T-helper 1 cell (primary cell): ENCODE measurements at regions not wholly inside any gene's neighbourhood (a gene's known extent, or its start where the extent isn't known, plus 50 kb on each side); places are given as distances from the start of the nearest gene placed in this dataset.
"Not testable (repeated sequence)": the region's sequence is repeated elsewhere in the genome, so short reads cannot be mapped to it uniquely, and the experiment has no call there.

Source experiments
- DNase-seq, 5 donors: peaks; one replicate each; pipeline ENCODE4 v3.0.0-alpha.2; 2012 to 2020

DNA sequence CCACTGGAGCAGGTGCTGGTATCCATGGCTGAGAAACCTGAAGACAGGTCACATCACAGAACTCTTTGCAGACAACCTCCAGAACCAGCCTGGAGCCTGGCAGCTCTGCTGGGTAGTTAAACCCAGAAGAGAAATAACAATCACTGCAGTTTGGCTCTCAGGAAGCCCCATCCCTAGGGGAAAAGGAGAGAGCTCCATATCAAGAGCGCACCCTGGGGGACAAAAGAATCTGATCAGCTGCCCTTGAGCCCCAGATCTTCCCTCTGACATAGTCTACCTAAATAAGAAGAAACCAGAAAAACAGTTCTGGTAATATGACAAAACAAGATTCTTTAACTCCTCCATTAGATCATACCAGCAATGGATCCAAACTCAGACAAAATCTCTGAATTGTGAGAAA, 823.2 kb upstream of the FRG1 start:
- DNase-seq: no peak

DNA sequence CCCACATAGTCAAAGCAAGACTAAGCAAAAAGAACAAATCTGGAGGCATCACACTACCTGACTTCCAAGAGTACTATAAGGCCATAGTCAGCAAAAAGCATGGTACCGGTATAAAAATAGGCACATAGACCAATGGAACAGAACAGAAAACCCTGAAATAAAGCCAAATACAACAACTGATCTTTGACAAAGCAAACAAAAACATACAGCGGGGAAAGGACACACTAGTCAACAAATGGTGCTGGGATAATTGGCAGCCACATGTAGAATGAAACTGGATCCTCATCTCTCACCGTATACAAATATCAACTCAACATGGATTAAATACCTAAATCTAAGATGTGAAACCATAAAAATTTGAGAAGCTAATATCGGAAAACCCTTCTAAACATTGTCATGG, 819.3 kb upstream of the FRG1 start:
- no peak for DNase-seq

DNA sequence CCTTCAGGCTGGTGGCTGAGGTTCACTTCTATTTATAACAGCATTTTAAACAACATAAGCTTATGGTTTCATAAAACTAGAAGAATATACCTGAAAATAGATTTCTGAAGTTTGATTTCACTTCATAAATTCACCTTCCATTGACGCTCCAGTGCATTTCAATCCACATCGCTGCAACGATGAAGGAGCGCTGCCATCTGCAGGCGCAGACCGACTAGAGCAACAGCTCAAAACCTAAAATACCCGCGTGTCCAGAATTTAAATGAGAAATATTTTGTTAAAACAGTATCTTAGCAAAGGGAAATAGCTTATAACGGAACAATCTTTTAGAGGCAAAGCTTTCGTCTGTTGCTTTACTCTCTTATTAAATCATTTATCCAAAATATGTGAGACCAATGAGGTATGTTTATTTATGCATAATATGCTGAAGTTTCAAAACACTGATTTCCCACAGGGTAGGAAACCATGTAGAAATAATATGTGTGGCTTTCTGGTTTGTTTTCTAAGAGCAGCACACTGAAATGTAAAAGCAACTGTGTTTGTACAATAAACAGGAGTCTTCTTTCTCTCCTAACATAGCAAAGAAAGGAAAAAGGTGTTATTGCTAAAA, 816.4 kb upstream of the FRG1 start:
- DNase-seq: no peak

DNA sequence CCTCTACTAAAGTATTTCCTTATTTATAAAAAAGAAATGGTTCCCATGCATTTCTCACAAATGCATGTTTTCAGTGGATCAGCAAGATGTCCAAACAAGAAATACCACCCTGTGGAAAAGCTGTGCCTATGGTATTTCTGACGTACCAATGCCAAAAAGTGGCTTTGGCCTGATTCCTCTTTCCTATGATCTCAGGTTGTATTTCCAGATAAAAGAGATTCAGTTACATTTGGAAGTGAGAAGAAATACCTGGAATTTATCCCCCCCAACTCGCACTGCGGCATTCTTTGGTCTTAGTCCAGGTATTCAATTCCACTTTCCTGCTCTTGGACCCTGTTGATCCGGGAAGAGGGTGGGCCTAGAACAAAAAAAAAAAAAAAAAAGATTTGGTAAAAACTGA, 815.9 kb upstream of the FRG1 start:
- no peak for DNase-seq

DNA sequence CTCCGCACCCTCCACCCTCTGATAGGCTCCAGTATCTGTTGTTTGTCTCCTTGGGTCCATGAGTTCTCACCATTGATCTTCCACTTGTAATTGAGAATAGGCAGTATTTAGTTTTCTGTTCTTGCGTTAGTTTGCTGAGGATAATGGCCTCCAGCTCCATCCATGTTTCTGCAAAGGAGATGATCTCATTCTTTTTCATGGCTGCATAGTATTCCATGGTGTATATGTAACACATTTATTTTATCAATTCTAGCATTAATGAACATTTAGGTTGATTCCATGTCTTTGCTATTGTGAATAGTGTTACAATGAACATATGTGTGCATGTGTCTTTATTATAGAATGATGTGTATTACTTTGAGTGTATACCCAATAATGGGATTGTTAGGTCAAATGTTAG, 814.6 kb upstream of the FRG1 start:
- no peak for DNase-seq

DNA sequence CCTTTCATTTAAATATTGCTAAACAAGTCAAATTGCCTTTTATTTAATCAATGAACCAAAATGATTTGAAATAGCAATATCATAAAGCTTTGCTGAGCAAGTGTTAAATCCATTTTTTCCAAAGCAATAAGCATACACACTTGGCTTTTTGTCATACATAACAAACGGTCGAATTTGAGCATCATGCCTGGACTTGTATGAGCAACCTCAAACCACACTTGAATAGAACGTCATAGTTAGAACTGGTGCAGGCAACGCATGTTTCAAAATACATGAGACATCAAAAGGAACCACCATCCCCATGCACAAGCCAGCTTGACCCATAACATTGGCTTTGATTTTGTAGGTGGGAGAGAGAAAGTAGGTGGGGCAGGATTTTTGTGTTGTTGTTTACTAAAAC, 812.3 kb upstream of the FRG1 start:
- no peak for DNase-seq

DNA sequence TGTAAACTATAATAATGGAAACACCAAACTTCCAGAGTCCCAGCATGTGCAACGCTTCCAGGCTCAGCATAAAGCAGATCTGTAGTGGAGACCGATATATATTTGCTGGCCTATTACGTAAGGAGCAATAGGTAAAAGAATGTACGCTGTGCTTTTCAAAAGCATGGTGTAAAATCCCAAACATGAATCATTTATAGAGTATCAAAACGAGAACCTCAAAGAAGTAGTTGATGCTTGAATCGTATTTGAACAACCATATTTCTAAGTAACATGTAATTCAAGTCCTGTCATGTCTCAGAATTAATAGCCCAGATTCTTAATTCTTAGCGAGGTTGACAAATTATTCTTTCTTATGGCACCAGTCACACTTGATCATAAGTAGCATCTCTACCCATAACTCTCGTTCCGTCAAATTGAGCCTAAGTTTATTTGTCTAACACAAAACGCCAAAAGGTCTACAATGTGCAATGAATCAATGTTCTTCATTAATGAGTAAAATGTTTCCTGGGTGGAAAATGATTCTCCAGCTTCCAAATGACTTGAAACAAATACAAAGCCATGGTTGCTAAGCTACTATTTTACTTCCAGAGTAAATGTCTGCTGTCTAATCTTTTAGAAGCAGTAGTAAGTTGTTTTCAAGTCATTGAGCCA, 811.5 kb upstream of the FRG1 start:
- DNase-seq: no peak

DNA sequence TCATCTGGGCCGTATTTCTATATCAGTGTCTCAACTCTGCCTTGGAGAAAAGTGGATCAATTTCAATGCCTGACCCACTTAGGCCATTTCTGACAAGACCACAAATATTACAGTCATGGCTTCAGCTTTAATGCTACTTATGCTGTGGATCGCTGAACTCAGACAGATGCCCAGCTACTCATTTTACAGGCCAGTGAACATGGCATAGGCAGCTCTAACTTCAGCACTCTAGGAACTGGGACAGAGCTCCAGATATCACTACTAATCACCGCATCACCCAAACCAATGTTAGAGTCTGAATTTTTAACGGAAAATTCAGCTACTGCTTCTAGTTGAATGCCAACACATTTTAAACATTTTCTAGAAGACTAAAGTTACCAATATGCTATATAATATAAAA, 809.6 kb upstream of the FRG1 start:
- no peak for DNase-seq

DNA sequence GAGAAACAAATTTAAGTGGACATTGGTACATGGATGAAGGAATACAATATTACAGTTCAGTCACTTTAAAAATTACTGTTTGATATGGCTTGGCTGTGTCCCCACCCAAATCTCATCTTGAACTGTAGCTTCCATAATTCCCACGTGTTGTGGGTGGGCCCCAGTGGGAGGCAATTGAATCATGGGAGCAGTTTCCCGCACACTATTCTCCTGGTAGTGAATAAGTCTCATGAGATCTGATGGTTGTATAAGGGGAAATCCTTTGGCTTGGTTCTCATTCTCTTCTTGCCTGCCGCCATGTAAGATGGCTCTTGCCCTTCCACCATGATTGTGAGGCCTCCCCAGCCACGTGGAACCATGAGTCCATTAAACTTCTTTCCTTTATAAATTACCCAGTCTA, 804.2 kb upstream of the FRG1 start:
- no peak for DNase-seq

DNA sequence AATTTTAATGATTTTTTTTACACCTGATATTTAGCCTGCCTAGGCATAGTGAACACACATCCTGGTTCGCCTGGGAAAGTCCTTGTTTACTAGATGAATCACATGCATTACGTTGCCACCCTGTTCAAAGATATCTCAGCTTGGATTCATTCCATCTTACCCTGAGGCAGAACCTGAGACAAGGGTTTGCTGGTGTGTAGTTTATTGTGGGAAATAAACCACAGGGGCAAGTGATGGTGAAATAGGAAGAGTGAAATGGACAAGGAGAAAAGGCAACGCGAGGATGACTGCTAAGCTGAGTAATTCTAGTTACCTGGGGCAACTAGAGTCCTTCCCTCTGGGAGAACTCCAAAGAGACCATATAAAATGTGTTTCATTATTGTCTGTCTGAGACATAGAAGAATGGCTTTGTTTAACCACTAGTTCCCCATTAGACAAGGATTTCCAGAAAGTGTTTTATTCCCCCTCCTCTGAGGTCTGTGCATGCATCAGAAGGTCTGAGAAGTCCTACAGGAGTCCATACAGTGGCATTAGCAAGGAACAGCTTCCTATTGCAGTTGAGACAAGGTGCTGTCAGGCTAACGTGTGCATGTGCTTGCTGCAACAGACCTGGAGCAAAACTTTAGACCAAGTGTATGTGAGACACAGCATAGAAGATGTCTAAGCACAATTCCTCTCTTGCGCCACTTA, 797.3 kb upstream of the FRG1 start:
- DNase-seq: no peak

DNA sequence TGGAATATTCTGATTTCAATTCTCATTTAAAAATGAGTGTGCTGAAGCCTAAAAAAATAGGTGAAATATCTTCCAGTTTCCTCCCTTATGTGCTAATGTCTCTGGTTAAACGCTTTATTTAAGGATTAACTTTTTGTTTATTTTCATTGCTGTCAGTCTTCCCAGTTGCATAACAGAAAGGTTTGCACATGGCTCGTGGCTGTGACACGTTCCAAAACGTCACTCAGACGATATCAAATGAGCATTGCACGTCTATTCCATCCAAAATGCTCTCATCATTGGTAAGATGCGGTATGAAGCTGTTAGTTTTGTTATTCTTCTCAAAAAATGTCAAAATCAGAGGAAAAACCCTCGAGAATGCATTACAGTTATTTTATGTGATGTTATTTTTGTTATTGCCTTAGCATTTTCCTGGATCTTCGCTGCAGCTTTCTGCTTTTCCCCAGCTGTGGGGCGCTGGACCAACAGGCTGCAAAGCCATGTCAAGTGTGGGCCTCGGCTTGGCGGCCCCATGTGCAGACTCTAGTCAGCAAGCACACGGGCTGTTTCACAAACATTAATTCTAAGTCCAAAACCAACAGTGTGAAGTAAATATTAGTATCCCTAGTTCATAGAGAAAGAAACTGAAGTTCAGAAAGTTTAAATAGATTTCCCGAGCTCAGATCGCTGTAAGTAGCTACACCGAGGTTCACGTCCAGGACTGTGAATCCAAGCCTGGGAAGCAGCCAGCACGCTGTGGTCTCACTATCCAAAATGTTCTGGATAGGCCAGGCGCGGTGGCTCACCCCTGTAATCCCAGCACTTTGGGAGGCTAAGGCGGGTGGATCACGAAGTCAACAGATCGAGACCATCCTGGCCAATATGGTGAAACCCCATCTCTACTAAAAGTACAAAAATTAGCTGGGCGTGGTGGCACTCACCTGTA, 793.4 kb upstream of the FRG1 start:
- no peak for DNase-seq

DNA sequence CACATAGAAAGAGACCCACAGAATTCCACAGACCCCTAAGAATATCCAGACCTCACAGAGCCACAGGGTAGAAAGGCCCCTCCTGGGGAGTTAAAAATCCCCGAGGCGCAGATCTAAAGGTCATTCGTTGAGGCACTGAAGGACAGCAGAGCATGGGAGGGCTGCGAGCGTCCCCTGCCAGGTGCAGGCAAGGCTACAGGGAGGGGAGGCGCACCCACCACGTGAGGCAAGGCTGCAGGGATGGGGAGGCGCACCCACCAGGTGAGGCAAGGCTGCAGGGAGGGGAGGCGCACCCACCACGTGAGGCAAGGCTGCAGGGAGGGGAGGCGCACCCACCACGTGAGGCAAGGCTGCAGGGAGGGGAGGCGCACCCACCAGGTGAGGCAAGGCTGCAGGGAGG, 785.6 kb upstream of the FRG1 start:
- not testable (repeated sequence) for DNase-seq

DNA sequence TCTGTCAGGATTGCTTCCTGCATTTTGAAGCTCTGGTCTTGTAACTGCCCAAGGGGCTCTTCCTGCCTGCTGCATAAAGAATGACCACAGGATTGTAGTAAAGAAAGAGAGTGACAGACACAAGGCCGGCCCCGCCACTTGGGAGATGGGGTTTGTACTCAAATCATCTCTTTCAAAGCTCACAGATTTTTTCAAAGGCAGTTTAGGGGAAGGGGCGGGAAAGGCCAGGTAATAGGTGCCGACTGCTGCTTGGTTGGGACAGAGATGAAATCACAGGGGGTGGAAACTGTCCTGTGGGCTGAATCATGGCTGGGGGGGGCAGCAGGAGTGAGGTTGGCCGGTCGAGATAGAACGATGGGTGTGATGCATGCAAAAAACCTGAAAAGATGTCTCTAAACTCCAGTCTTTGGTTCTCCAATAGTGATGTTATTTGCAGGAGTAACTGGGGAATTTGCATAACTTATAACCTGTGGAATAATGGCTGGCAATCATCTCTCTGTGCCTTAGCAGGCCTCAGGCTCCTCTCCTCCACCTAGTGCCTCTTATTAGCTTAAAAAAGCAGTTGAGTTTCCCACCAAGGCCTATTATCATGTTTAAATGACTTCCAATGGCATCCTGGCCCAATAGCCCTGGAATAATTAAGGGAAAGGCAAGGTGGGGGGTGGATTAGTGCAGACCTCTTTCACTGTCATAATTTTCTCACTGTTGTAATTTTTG, 778.4 kb upstream of the FRG1 start:
- DNase-seq: no peak

DNA sequence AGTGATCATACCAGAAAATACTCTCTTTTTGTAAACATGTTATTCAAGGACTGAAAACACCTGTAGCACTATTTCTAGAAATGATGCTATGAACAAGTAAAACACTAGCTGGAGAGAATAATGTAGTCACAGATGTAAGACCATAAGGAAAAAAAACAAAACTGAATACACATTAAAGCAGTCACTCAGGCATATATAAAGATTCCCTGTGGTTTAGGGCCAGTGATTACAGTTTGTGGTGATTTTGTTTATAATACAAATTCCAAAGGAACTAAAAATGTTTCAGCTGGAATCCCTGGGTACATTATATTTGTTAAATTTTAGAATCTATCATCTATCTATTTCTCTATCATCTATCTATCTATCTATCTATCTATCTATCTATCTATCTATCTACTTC, 777.8 kb upstream of the FRG1 start:
- DNase-seq: no peak

DNA sequence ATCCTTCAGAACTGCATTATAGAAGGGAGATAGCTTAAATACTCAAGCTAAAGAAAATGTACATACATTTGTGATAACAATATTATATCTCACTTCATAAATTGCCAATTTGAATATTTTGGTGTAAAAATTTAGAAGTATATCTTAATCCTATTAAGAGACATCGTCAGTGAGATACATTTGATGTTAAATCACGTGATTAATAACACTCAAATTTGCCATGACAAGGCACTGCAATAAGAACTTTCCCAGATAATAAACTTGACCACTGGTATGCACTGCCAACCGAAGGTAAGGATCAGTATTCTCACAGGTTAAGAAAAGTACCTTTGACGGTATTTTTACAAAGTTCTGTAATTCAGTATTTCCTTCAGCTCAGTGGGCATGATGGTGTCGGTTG, 764.7 kb upstream of the FRG1 start:
- no peak for DNase-seq

DNA sequence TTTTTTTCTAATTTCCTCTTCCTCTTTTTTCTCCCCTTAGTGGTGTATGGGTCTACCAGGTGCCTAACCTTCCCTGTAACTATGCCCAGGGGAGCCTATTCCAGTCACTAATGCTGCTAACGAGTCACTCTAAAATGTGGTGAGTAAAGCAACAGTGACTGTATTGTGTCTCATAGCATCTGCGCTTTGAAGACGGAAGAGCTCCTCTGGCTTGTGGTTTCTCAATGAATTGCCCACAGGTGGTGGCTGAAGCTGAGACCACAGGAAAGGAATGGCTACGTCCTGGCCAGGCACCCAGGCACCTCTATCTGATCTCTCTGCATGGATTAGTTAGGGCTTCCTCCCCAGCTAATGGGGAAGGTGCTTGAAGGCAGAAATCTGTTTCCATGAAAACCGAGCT, 763.5 kb upstream of the FRG1 start:
- DNase-seq: no peak

DNA sequence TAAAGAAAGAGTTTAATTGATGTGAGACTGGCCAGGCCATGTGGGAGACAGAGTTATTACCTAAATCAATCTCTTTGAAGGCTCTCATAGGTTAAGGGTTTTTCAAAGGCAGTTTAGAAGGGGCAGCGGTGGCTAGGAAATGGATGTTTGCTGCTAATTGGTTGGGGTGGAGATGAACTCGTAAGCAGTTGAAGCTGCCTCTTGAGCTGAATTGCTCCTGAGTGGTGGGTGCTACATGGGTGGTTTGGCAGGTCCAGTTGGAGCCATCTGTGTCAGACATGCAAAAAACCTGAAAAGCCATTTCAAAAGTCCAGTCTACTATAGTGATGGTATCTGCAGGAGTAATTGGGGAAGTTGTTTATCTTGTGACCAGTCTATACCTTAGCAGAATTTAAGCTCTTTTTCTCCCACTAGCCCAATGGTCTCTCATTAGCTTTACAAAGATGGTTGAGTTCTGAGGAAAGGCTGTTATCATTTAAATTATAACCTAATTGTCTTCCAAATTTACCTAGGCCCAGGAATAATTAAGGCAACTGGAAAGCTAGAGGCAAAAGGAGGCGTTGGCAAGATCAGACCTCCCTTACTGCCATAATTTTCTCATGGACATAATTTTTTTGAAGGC, 762.4 kb upstream of the FRG1 start:
- no peak for DNase-seq

DNA sequence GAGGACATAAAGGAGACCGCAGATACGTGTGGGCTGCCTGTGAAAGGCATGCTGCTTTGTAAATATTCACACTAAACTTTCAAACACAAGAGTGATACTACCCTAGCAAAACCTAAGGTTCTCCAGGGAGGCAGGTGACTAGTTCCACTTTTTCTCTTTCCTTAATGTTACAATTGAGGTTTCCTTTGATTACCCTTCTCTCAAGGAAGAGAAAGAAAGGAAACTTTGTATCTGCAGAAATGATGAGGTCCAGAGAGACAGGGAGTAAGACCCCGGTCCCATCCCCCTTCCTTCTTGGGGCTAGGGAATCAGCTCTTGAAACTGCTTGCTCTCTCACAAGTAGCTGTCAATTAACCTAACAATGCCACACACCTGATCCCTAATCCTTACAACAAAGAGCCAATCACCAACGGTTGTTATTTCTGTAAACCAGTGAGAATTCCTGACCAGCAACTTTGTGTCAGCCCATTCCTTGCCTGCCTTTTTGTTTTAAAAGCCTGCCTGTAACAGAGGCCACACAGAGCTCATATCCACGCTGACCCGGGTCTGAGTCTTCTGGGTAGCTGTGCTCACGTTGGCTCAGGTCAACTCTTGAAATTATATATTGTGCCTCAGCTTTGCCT, 754.8 kb upstream of the FRG1 start:
- DNase-seq: no peak

DNA sequence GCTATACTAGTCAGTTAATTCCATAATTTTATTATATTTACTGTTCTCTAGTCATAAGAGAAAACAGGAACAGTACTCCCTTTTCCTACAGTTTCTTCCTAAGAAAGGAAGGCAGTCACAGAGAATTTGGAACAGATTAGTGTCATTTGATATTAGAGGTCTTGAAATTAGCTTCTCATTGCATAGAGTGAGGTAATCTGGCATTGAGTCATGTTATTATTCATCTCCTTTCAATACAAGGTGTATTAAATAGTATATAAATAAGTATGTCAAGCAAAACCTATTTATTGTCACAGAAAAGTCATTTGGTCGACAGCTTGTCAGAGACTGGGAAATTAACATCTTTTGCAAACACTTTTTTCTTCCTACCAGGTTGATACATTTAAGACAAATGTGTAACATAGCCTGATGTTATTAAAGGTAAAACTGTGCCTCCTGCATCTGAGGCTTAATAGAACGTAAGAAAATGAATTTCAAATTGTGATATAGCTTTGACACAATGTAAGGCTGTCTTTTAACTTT, 753.1 kb upstream of the FRG1 start:
- no peak for DNase-seq

DNA sequence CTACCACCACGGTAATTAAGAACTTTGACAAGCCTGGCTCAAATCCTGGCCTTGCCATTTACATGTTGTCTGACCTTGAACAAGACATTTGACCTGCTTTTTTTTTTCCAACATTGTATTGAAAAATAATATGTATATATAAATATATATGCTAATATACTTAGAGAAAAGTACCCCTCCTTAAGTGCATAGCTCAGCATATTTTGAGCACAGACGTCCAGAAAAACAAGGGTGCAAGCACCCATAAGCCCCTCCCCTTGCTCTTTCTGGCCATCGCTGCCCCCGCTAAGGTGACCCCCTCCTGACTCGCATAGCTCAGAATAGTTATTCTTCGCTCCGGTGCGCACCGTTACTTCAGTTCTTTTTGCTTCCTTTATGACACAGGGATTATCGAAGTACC, 742.0 kb upstream of the FRG1 start:
- no peak for DNase-seq

DNA sequence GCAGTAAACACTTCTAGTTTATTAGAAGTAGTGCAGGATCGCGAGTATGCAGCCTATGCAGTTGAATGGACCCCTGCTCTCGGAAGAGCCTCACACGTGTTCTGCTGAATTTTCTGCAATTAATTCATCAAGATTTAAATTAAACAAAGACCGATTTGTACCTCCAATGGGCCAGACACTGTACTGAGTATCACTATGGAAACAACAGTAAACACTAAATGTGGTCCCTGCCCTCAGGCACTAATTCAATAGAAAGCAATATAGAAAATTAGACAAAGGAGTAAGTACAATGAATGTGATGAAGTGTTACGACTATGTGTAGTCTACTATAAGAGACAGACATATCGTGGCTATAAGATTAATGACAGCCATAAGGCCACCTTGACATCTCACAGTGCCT, 740.3 kb upstream of the FRG1 start:
- no peak for DNase-seq
